IMR-90 (cell line): ENCODE measurements at regions not wholly inside any gene's neighbourhood (a gene's known extent, or its start where the extent isn't known, plus 50 kb on each side); places are given as distances from the start of the nearest gene placed in this dataset.

Experiments
- ATAC-seq: fragments of 200-7000 bp; cut with Tn5 transposase; 2 replicates; pipeline ENCODE4 v1.9.1; 2020; ENCODE audit warnings: low read depth, mild to moderate bottlenecking, moderate library complexity
- BruUV-seq: library from RNA; stranded (reverse); fragments of 400-500 nt; replicated peaks from 2 replicates; lab custom pipeline; 2021; lab: Mats Ljungman, UMichigan
- CTCF ChIA-PET: fragments of 300-600 bp; formaldehyde crosslinking; extraction: SDS; loops from one replicate; lab custom pipeline; 2021; ENCODE audit warnings: antibody characterized with exemption; lab: Yijun Ruan, JAX
- POLR2A ChIA-PET: fragments of 300-600 bp; sonication (Branson Sonifier 250); formaldehyde crosslinking; loops from one replicate; lab custom pipeline; 2022; ENCODE audit warnings: antibody characterized with exemption; ENCODE audit not compliant: unreplicated experiment; lab: Charles Lee
- DNase-seq: peaks from one replicate; pipeline ENCODE4 v3.0.0; 2013
- H2AFZ ChIP-seq: replicated peaks from 2 replicates; pipeline ENCODE3; 2013; ENCODE audit warnings: low read length, mild to moderate bottlenecking; ENCODE audit not compliant: poor library complexity
- H2AK5ac ChIP-seq: 2 replicates; pipeline ENCODE4 v1.6.1; 2013; ENCODE audit warnings: low read depth, low read length, inconsistent platforms
- H2AK9ac ChIP-seq: replicated peaks from 2 replicates; pipeline ENCODE3; 2013; ENCODE audit warnings: mild to moderate bottlenecking, low read depth, low read length, moderate library complexity; ENCODE audit not compliant: poor library complexity
- H2BK120ac ChIP-seq: 2 replicates; pipeline ENCODE4 v1.6.1; 2013; ENCODE audit warnings: low read depth, low read length, inconsistent platforms
- H2BK15ac ChIP-seq: 3 replicates; pipeline ENCODE4 v1.6.1; 2013; ENCODE audit warnings: low read depth, low read length, inconsistent platforms
- H2BK20ac ChIP-seq: 2 replicates; pipeline ENCODE4 v1.6.1; 2013; ENCODE audit warnings: low read depth, mild to moderate bottlenecking, inconsistent platforms, low read length, moderate library complexity
- H2BK5ac ChIP-seq: 2 replicates; pipeline ENCODE4 v1.6.1; 2013; ENCODE audit warnings: mild to moderate bottlenecking, low read depth, low read length, inconsistent platforms; ENCODE audit not compliant: poor library complexity, severe bottlenecking
- H3K14ac ChIP-seq: replicated peaks from 2 replicates; pipeline ENCODE4 v1.6.1; 2013; ENCODE audit warnings: low read depth, low read length, inconsistent platforms
- H3K18ac ChIP-seq: 2 replicates; pipeline ENCODE4 v1.6.1; 2013; ENCODE audit warnings: low read depth, low read length, control low read depth
- H3K23ac ChIP-seq: 2 replicates; pipeline ENCODE4 v1.6.1; 2013; ENCODE audit warnings: low read depth, low read length, inconsistent platforms
- H3K27ac ChIP-seq: 2 replicates; pipeline ENCODE4 v1.5.1; 2013; ENCODE audit warnings: mild to moderate bottlenecking, control low read depth, low read length; ENCODE audit not compliant: insufficient read depth
- H3K27me3 ChIP-seq: 2 replicates; pipeline ENCODE4 v1.6.1; 2013; ENCODE audit warnings: low read length; ENCODE audit not compliant: control insufficient read depth, insufficient read depth
- H3K36me3 ChIP-seq: 2 replicates; pipeline ENCODE4 v1.6.1; 2013; ENCODE audit warnings: low read length, mixed read lengths; ENCODE audit not compliant: control insufficient read depth, insufficient read depth
- H3K4ac ChIP-seq: 2 replicates; pipeline ENCODE4 v1.6.1; 2013; ENCODE audit warnings: low read depth, low read length, inconsistent platforms
- H3K4me1 ChIP-seq: 2 replicates; pipeline ENCODE4 v1.6.1; 2013; ENCODE audit warnings: low read length, mixed read lengths; ENCODE audit not compliant: control insufficient read depth, insufficient read depth
- H3K4me2 ChIP-seq: 2 replicates; pipeline ENCODE4 v1.6.1; 2013; ENCODE audit warnings: low read depth, mild to moderate bottlenecking, control low read depth, low read length, moderate library complexity
- H3K4me3 ChIP-seq: 2 replicates; pipeline ENCODE4 v1.5.1; 2013; ENCODE audit warnings: low read depth, mild to moderate bottlenecking, control low read depth, low read length, moderate library complexity; ENCODE audit not compliant: insufficient read depth
- H3K56ac ChIP-seq: 2 replicates; pipeline ENCODE4 v1.6.1; 2013; ENCODE audit warnings: low read length, inconsistent platforms; ENCODE audit not compliant: insufficient read depth; ENCODE audit errors: extremely low read depth
- H3K79me1 ChIP-seq, 2 experiments: 2 replicates each; pipeline ENCODE4 v1.6.1; 2013; ENCODE audit warnings: low read length in 2 of 2, inconsistent platforms in 1 of 2, low read depth in 1 of 2
- H3K9ac ChIP-seq: 2 replicates; pipeline ENCODE4 v1.6.1; 2013; ENCODE audit warnings: low read depth, low read length, control low read depth
- H3K9me1 ChIP-seq: 2 replicates; pipeline ENCODE4 v1.6.1; 2013; ENCODE audit warnings: low read length, inconsistent platforms; ENCODE audit not compliant: insufficient read depth
- H3K9me3 ChIP-seq: 2 replicates; pipeline ENCODE4 v1.6.1; 2013; ENCODE audit warnings: low read length; ENCODE audit not compliant: control insufficient read depth, insufficient read depth
- H4K20me1 ChIP-seq: 2 replicates; pipeline ENCODE4 v1.6.1; 2013; ENCODE audit warnings: low read length, inconsistent platforms; ENCODE audit not compliant: insufficient read depth
- H4K5ac ChIP-seq: 2 replicates; pipeline ENCODE4 v1.6.1; 2013; ENCODE audit warnings: mild to moderate bottlenecking, low read depth, low read length, control low read depth
- H4K8ac ChIP-seq, 2 experiments: 2 replicates each; pipeline ENCODE4 v1.6.1; 2013; ENCODE audit warnings: low read depth in 2 of 2, low read length in 2 of 2, control low read depth in 1 of 2, inconsistent platforms in 1 of 2
- H4K91ac ChIP-seq: 2 replicates; pipeline ENCODE4 v1.6.1; 2013; ENCODE audit warnings: low read depth, low read length, inconsistent platforms; ENCODE audit not compliant: insufficient read depth
- BHLHE40 ChIP-seq: fragments of 150-350 bp; IDR thresholded peaks from 2 replicates; pipeline ENCODE4 v1.6.1; 2016; ENCODE audit warnings: mild to moderate bottlenecking, low read depth, low read length
- MXI1 ChIP-seq: IDR thresholded peaks from 2 replicates; pipeline ENCODE4 v1.6.1; 2012; ENCODE audit warnings: low read depth, mild to moderate bottlenecking, low read length, moderate library complexity, borderline replicate concordance
- NFE2L2 ChIP-seq: fragments of 150-350 bp; IDR thresholded peaks from 2 replicates; pipeline ENCODE4 v1.6.1; 2016; ENCODE audit warnings: low read depth, mild to moderate bottlenecking, low read length
- RCOR1 ChIP-seq: IDR thresholded peaks from 2 replicates; pipeline ENCODE4 v1.6.1; 2012; ENCODE audit warnings: mild to moderate bottlenecking, low read length, improper control_type of control experiment; ENCODE audit not compliant: insufficient replicate concordance
- WGBS, 2 experiments: methylation state at CpG; one replicate each; pipeline versions ENCODE4 v1.1.5 to v1.1.7; 2013; ENCODE audit warnings: missing lambda C conversion rate in 2 of 2; ENCODE audit not compliant: insufficient read length in 1 of 2; ENCODE audit errors: extremely low coverage in 2 of 2; 5-methylcytosine and 5-hydroxymethylcytosine counted together
- dilution Hi-C: fragments of 300-500 bp; cut with HindIII; formaldehyde crosslinking; loops from one replicate; pipeline ENCODE4 v1.14.3; 2018; ENCODE audit warnings: low sequenced_read_pairs; ENCODE audit not compliant: unreplicated experiment
- in situ Hi-C: fragments of 300-500 bp; cut with MboI; formaldehyde crosslinking; loops from 3 replicates; pipeline ENCODE4 v1.14.3; 2019; ENCODE audit warnings: low sequenced_read_pairs, inconsistent platforms, mixed read lengths
- intact Hi-C: fragments of 100-400 bp; cut with micrococcal nuclease; formaldehyde crosslinking; loops from 2 replicates; pipeline ENCODE4 v1.10.0; 2022

DNA sequence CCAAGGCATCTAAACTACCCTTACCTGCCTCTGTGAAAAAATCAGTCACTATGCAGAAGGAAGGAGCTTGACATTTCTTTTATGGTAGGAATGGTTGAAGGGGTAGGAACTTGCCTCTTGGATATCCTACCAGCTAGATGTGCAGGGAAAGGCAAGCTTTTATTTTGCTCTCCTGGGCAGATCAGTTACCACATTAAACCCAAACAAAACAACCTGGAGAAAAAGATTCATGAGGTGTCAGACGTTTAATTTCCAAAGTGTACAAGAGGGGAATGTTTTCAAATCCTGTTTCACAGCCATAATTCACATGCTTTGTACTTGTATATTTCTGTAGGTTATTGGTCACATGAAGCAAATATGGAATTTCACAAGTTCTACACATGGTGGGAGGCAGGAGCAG lies 67.0 kb upstream of the IFNG-AS1 start:
- POLR2A ChIA-PET = no interaction called here
- no peaks in the 10 kb centered on the region for H3K9me1 ChIP-seq

More for the DNA sequence above, 67.0 kb upstream of the IFNG-AS1 start:
- Histone ChIP-seq H3K4ac (no peak overlapping the region), H3K23ac (no peak overlapping the region), H3K9ac (no peak overlapping the region), H2AFZ (no peak overlapping the region), H3K4me1 (no peaks in the 10 kb centered on the region), H3K18ac (no peak overlapping the region), H2BK20ac (no peak overlapping the region), H4K91ac (no peak overlapping the region), H3K56ac (no peak overlapping the region), H3K14ac (no peak overlapping the region), H4K8ac (no peak overlapping the region), H3K27ac (no peak overlapping the region), H4K20me1 (no peaks in the 10 kb centered on the region), H3K4me2 (no peak overlapping the region), H3K79me1 (no peaks in the 10 kb centered on the region), H2AK5ac (no peak overlapping the region), H3K4me3 (no peak overlapping the region), H3K9me3 (no peaks in the 10 kb centered on the region), H3K36me3 (no peaks in the 10 kb centered on the region), H4K5ac (no peak overlapping the region), H2BK120ac (no peak overlapping the region), H2BK5ac (no peak overlapping the region), H2BK15ac (no peak overlapping the region), H2AK9ac (no peak overlapping the region), H3K27me3 (no peaks in the 10 kb centered on the region)
- ATAC-seq (no peak), DNase-seq (no peak)
- CTCF ChIA-PET = no interaction called here
- no peak for TF ChIP-seq MXI1
- no peak for TF ChIP-seq RCOR1
- TF ChIP-seq BHLHE40 = no peak
- no peak for TF ChIP-seq NFE2L2
- BruUV-seq = no TSS peak
- intact Hi-C loops (no loop called here), dilution Hi-C loops (no loop called here), in situ Hi-C loops (no loop called here)
- no CpG with 5 or more reads among the region's 1 CpG for WGBS, 2 experiments
